Neural progenitor cell (in vitro differentiated cells): ENCODE measurements at regions not wholly inside any gene's neighbourhood (a gene's known extent, or its start where the extent isn't known, plus 50 kb on each side); places are given as distances from the start of the nearest gene placed in this dataset.
"Not testable (repeated sequence)": the region's sequence is repeated elsewhere in the genome, so short reads cannot be mapped to it uniquely, and the experiment has no call there.

Experiments
- DNase-seq: peaks from one replicate; pipeline ENCODE4 v3.0.0-alpha.2; 2016; ENCODE audit warnings: low spot score
- H2AFZ ChIP-seq: fragments of 200-600 bp; sonication (generic); replicated peaks from 2 replicates; pipeline ENCODE4 v1.6.1; 2016; ENCODE audit warnings: antibody characterized with exemption
- H3F3A ChIP-seq: fragments of 200-600 bp; sonication (generic); 2 replicates; pipeline ENCODE4 v1.6.1; 2016; ENCODE audit warnings: antibody characterized with exemption, low read depth
- H3K27ac ChIP-seq: fragments of 200-600 bp; sonication (generic); 2 replicates; pipeline ENCODE4 v1.5.1; 2016; ENCODE audit warnings: mild to moderate bottlenecking
- H3K27me3 ChIP-seq: fragments of 200-600 bp; sonication (generic); 2 replicates; pipeline ENCODE4 v1.6.1; 2016; ENCODE audit warnings: mild to moderate bottlenecking, moderate library complexity
- H3K36me3 ChIP-seq: fragments of 200-600 bp; sonication (generic); 2 replicates; pipeline ENCODE4 v1.5.1; 2016
- H3K4me1 ChIP-seq: fragments of 200-600 bp; sonication (generic); 2 replicates; pipeline ENCODE4 v1.6.1; 2016; ENCODE audit warnings: mixed run types
- H3K4me2 ChIP-seq: fragments of 200-600 bp; sonication (generic); 2 replicates; pipeline ENCODE4 v1.6.1; 2016
- H3K4me3 ChIP-seq: fragments of 200-600 bp; sonication (generic); 2 replicates; pipeline ENCODE4 v1.5.1; 2016
- H3K79me2 ChIP-seq: fragments of 200-600 bp; sonication (generic); 2 replicates; pipeline ENCODE4 v1.6.1; 2016; ENCODE audit warnings: low read depth
- H3K9ac ChIP-seq: fragments of 200-600 bp; sonication (generic); 2 replicates; pipeline ENCODE4 v1.6.1; 2016
- H3K9me3 ChIP-seq: fragments of 200-600 bp; sonication (generic); 2 replicates; pipeline ENCODE4 v1.5.1; 2016; ENCODE audit warnings: low read depth
- H4K20me1 ChIP-seq: fragments of 200-600 bp; sonication (generic); 2 replicates; pipeline ENCODE4 v1.6.1; 2016; ENCODE audit warnings: low read depth
- H3K27ac Mint-ChIP-seq: 3 replicates; pipeline ENCODE4 v1.8.0; 2021; ENCODE audit warnings: mixed read lengths
- H3K27me3 Mint-ChIP-seq: 2 replicates; pipeline ENCODE4 v1.8.0; 2022; ENCODE audit warnings: low read depth, mild to moderate bottlenecking, inconsistent platforms, moderate library complexity, mixed read lengths; ENCODE audit not compliant: insufficient read depth
- H3K36me3 Mint-ChIP-seq: 3 replicates; pipeline ENCODE4 v1.8.0; 2021; ENCODE audit warnings: mixed read lengths
- H3K4me1 Mint-ChIP-seq: 3 replicates; pipeline ENCODE4 v1.8.0; 2021; ENCODE audit warnings: mixed read lengths
- H3K4me3 Mint-ChIP-seq: 3 replicates; pipeline ENCODE4 v1.8.0; 2021; ENCODE audit warnings: mild to moderate bottlenecking, moderate library complexity, mixed read lengths
- H3K9me3 Mint-ChIP-seq: 3 replicates; pipeline ENCODE4 v1.8.0; 2020; ENCODE audit warnings: mixed read lengths
- EZH2 ChIP-seq: fragments of 200-600 bp; sonication (generic); IDR thresholded peaks from 2 replicates; pipeline ENCODE4 v1.6.1; 2017; ENCODE audit warnings: antibody characterized with exemption, mild to moderate bottlenecking, moderate library complexity
- EZH2phosphoT487 ChIP-seq: fragments of 200-600 bp; sonication (generic); IDR thresholded peaks from 2 replicates; pipeline ENCODE4 v1.6.1; 2017; ENCODE audit warnings: antibody characterized with exemption
- TF ChIP-seq, protein P1 (sequence below): fragments of 200-600 bp; sonication (generic); IDR thresholded peaks from 2 replicates; pipeline ENCODE4 v1.5.1; 2017; ENCODE audit warnings: antibody characterized with exemption, mild to moderate bottlenecking

DNA sequence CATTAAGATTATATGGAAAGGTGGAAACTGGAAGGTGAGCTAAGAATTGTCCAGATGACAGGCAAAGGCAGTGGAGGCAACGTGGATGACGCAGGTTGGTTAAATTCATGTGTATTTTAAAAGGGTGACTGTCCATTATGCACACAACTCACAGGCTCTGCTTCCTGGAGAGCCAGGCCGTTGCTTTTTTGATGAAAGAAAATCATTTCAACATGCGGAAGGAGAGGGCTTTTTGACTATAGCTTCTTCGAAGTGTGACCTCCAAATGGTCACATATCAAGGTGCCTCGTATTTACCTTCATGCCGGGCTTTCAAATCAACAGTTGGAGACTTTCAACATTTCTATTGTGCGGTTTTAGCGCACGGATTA is 126.7 kb downstream of the MYCN start:
- Histone ChIP-seq H3F3A (peaks cover 25% of the 10 kb centered on the region), H3K36me3 (no peaks in the 10 kb centered on the region), H3K27ac (no peak overlapping the region), H3K79me2 (no peaks in the 10 kb centered on the region), H3K9ac (no peak overlapping the region), H3K4me1 (peaks cover 19% of the 10 kb centered on the region), H3K27me3 (no peaks in the 10 kb centered on the region), H4K20me1 (no peaks in the 10 kb centered on the region), H2AFZ (no peak overlapping the region), H3K4me2 (no peak overlapping the region), H3K9me3 (peaks cover 4% of the 10 kb centered on the region), H3K4me3 (no peak overlapping the region)
- DNase-seq, result no peak
- H3K36me3 Mint-ChIP-seq, result peaks cover 7% of the 10 kb centered on the region
- H3K27ac Mint-ChIP-seq, result no peak overlapping the region
- H3K4me3 Mint-ChIP-seq, result no peak overlapping the region
- H3K4me1 Mint-ChIP-seq, result peaks cover 44% of the 10 kb centered on the region
- TF ChIP-seq, protein P1, sequence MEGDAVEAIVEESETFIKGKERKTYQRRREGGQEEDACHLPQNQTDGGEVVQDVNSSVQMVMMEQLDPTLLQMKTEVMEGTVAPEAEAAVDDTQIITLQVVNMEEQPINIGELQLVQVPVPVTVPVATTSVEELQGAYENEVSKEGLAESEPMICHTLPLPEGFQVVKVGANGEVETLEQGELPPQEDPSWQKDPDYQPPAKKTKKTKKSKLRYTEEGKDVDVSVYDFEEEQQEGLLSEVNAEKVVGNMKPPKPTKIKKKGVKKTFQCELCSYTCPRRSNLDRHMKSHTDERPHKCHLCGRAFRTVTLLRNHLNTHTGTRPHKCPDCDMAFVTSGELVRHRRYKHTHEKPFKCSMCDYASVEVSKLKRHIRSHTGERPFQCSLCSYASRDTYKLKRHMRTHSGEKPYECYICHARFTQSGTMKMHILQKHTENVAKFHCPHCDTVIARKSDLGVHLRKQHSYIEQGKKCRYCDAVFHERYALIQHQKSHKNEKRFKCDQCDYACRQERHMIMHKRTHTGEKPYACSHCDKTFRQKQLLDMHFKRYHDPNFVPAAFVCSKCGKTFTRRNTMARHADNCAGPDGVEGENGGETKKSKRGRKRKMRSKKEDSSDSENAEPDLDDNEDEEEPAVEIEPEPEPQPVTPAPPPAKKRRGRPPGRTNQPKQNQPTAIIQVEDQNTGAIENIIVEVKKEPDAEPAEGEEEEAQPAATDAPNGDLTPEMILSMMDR, result no peak
- TF ChIP-seq EZH2 (no peak), EZH2phosphoT487 (no peak)
- H3K27me3 Mint-ChIP-seq, result peaks cover 2% of the 10 kb centered on the region
- peaks cover 30% of the 10 kb centered on the region for H3K9me3 Mint-ChIP-seq

DNA sequence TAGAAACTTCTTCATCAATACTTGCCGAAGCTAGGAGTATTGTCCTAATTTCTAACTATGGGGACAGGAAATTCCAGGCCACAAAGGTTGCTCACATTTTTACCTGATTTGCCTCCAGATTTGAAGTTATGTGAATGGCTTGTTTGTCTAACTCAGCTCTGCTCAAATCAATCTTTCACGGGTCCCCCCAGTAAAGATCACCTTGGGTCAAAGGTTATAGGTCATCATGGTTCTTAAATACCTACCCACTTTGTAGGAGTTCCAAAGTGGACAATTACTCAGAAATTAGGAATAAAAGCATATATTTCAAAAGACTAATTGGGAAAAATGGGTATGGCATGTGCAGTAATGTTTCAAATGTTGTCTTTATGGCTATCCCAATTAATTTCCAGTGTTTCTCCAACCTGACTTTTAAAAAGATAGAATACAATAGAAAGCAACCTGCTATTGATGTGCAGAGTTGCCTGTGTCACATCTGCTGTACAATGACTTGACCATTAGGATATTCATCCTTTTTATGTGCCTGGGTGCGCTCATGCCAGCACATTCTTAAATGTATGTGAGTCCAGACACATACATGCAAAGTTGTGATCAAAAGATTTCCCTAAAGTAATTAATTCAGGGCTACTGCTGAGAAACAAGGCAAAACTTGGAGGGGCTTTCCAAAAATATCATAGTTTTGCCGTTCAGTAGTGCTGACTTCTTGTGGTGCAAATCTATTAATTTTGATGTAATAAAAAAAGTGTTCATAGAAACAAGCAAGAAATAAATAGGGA is 126.1 kb downstream of the MYCN start:
- TF ChIP-seq, protein P1, result no peak
- Mint-ChIP-seq H3K9me3 (peaks cover 36% of the 10 kb centered on the region), H3K36me3 (peaks cover 10% of the 10 kb centered on the region), H3K27me3 (peaks cover 2% of the 10 kb centered on the region), H3K27ac (no peak overlapping the region), H3K4me1 (peaks cover 43% of the 10 kb centered on the region), H3K4me3 (no peak overlapping the region)
- no peak overlapping the region for H3K27ac ChIP-seq
- no peak overlapping the region for H3K4me3 ChIP-seq
- H3K27me3 ChIP-seq, result no peaks in the 10 kb centered on the region
- no peaks in the 10 kb centered on the region for H3K36me3 ChIP-seq
- no peak overlapping the region for H3K4me2 ChIP-seq
- no peak overlapping the region for H3K9ac ChIP-seq
- no peak overlapping the region for H2AFZ ChIP-seq
- DNase-seq, result no peak
- H3K9me3 ChIP-seq, result peaks cover 4% of the 10 kb centered on the region
- no peaks in the 10 kb centered on the region for H4K20me1 ChIP-seq
- H3K79me2 ChIP-seq, result no peaks in the 10 kb centered on the region
- H3F3A ChIP-seq, result peaks cover 25% of the 10 kb centered on the region
- H3K4me1 ChIP-seq, result peaks cover 19% of the 10 kb centered on the region

DNA sequence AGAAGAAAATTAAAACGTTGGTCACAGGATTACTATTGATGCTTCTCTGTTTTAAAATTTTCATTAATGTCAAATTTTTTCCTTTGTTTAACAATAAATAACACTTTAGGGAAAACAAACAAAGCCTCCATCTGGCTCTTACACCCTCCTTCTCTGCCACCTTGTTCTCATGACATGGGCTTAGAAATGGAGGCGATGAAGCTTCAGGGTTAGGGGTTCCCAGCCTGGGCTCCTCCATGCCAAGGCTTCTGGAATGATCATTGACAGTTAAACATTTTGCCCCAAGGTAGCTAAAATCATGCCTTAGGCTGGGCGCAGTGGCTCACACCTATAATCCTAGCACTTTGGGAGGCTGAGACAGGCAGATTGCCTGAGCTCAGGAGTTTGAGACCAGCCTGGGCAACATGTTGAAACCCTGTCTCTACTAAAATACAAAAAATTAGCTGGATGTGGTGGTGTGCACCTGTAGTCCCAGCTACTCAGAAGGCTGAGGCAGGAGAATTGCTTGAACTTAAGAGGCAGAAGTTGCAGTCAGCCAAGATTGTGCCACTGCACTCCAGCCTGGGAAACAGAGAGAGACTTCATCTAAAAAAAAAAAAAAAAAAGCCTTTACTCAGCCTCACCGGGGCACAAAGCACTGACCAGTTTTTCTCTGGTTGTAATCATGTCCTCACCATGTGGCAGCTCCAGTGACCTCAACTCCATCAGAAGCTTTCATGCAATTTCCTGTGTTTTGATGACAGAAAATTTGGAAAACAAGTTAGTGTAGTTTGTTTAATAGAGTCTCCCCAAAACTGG is 125.1 kb downstream of the MYCN start:
- not testable (repeated sequence) for H3K27me3 Mint-ChIP-seq, H3K4me3 ChIP-seq, H3K27ac Mint-ChIP-seq, H4K20me1 ChIP-seq, H3K36me3 Mint-ChIP-seq, DNase-seq, H2AFZ ChIP-seq, H3K4me2 ChIP-seq, H3K79me2 ChIP-seq, H3K36me3 ChIP-seq, H3K9ac ChIP-seq, H3K4me3 Mint-ChIP-seq, H3K27me3 ChIP-seq, H3K9me3 ChIP-seq, H3K27ac ChIP-seq
- Histone ChIP-seq H3K4me1 (peaks cover 12% of the 10 kb centered on the region), H3F3A (peaks cover 16% of the 10 kb centered on the region)
- H3K4me1 Mint-ChIP-seq, result peaks cover 35% of the 10 kb centered on the region
- H3K9me3 Mint-ChIP-seq, result peaks cover 41% of the 10 kb centered on the region

DNA sequence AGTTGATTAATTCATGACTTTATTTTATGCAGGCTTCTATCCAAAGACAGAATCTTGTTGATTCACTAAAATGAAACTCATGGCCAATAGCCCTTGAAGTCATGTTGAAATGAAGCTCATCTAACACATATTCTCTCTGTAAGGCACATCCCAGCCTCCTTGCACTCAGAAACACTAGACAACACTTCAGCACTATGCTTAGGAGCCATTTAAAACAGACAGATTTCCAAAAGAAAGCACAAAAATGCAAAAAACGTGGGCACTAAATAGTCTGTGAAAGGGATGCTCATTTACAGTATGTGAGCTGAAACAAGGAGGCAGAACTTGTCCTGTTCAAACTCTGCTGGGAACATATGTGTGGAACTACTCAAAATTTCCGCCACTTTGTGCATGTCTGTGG is 124.4 kb downstream of the MYCN start:
- Histone ChIP-seq H3K4me1 (peaks cover 5% of the 10 kb centered on the region), H2AFZ (no peak overlapping the region), H3K4me3 (no peak overlapping the region), H4K20me1 (no peaks in the 10 kb centered on the region), H3K27me3 (no peaks in the 10 kb centered on the region), H3K36me3 (no peaks in the 10 kb centered on the region), H3K4me2 (no peak overlapping the region), H3K27ac (no peak overlapping the region), H3F3A (peaks cover 8% of the 10 kb centered on the region), H3K79me2 (no peaks in the 10 kb centered on the region), H3K9me3 (peaks cover 4% of the 10 kb centered on the region), H3K9ac (no peak overlapping the region)
- no peak for DNase-seq
- Mint-ChIP-seq H3K36me3 (peaks cover 10% of the 10 kb centered on the region), H3K27ac (no peak overlapping the region), H3K9me3 (peaks cover 43% of the 10 kb centered on the region), H3K4me1 (peaks cover 28% of the 10 kb centered on the region), H3K4me3 (no peak overlapping the region), H3K27me3 (peaks cover 3% of the 10 kb centered on the region)
- TF ChIP-seq, protein P1, result no peak
- TF ChIP-seq EZH2phosphoT487, result no peak
- TF ChIP-seq EZH2, result no peak
